ENCODE measurements at regions not wholly inside any gene's neighbourhood (a gene's known extent, or its start where the extent isn't known, plus 50 kb on each side); places are given as distances from the start of the nearest gene placed in this dataset.

DNA sequence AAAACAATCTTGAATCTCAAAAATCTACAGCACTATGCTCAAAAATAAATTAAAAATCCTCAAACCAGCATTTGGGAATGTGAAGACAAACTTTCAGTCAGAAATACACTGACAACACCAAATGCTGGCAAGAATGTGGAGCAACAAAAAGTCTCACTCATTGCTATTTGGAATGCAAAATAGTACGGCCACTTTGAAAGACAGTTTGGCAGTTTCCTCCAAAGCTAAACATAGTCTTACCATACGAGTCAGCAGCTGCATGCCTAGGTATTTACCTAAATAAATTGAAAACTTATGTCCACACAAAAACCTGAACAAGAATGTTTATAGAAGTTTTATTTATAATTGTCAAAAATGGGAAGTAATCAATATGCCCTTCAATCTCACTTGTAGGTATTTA, 904.2 kb upstream of the LRRC4C start:
- H3K36me3 ChIP-seq: no peaks in the 10 kb centered on the region

DNA sequence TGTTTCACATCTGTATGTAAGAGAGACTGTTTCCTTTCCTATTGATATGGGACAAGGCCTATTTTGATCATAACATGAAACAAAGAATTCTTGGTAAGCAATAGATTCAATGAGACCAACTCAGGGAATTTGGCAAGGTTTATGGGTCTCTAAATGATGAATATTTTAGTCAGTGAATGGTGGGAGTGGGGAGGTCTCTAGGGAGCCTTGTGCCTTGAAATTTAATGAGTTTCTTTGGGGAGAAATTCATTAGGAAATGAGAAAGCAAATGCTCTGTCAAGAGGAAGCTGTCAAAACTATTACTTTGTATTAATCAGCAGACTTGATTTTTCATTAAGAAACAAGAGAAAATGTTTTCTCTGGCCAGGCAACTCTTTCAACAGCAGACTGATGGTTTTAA, 921.7 kb upstream of the API5 start:
- Histone ChIP-seq H3K9me3 (no peaks in the 10 kb centered on the region), H3K4me3 (no peak overlapping the region), H3K27ac (no peak overlapping the region), H3K27me3 (no peaks in the 10 kb centered on the region), H3K4me1 (no peaks in the 10 kb centered on the region), H3K36me3 (no peaks in the 10 kb centered on the region)
- TF ChIP-seq, protein P1, sequence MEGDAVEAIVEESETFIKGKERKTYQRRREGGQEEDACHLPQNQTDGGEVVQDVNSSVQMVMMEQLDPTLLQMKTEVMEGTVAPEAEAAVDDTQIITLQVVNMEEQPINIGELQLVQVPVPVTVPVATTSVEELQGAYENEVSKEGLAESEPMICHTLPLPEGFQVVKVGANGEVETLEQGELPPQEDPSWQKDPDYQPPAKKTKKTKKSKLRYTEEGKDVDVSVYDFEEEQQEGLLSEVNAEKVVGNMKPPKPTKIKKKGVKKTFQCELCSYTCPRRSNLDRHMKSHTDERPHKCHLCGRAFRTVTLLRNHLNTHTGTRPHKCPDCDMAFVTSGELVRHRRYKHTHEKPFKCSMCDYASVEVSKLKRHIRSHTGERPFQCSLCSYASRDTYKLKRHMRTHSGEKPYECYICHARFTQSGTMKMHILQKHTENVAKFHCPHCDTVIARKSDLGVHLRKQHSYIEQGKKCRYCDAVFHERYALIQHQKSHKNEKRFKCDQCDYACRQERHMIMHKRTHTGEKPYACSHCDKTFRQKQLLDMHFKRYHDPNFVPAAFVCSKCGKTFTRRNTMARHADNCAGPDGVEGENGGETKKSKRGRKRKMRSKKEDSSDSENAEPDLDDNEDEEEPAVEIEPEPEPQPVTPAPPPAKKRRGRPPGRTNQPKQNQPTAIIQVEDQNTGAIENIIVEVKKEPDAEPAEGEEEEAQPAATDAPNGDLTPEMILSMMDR (IDR thresholded peaks at IDR 0.05): no peak
- TF ChIP-seq POLR2A (IDR thresholded peaks at IDR 0.05): no peak
- no peak for DNase-seq

More for the DNA sequence above, 904.2 kb upstream of the LRRC4C start:
- no peaks in the 10 kb centered on the region for H3K4me1 ChIP-seq
- no peaks in the 10 kb centered on the region for H3K9me3 ChIP-seq
- no peak overlapping the region for H3K27ac ChIP-seq
- no peak for TF ChIP-seq POLR2A (IDR thresholded peaks at IDR 0.05)
- TF ChIP-seq, protein P1 (IDR thresholded peaks at IDR 0.05): no peak
- DNase-seq: no peak
- no peaks in the 10 kb centered on the region for H3K27me3 ChIP-seq
- H3K4me3 ChIP-seq: no peak overlapping the region

DNA sequence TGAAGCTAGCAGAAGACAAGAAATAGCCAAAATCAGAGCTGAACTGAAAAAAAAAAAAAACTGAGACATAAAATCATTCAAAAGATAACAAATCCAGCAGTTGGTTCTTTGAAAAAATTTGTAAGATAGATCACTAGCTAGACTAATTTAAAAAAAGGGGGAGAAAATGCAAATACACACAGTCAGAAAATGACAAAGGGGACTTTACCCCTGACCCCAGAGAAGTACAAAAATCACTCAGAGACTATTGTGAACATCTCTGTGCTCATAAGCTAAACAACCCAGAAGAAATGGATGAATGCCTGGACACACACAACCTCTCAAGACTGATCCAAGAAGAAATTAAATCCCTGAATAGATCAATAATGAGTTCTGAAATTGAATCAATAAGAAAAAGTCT, 914.3 kb upstream of the API5 start:
- no peak overlapping the region for H3K4me3 ChIP-seq
- TF ChIP-seq, protein P1 (IDR thresholded peaks at IDR 0.05): no peak
- no peak for TF ChIP-seq POLR2A (IDR thresholded peaks at IDR 0.05)
- DNase-seq: no peak

DNA sequence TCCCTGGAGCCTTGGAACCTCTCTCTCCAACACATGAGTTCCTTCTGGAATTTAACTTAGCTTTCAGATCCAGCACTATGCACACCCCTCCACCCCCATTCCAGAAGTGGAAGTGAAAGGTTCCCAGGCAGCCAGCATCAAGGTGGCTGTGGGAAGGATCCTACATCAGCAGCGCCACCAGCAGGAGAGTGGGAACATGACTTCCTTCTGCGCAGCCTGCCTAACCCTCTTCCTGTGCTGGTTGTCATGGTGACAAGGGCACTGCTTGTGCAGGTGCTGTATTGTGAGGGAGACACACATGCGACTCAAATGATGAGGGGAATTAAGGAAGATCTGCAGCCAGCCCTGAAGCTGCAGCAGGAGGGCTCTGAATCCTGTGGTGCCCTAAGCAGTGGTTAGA, 904.5 kb upstream of the API5 start:
- Histone ChIP-seq H3K36me3 (no peaks in the 10 kb centered on the region), H3K9me3 (no peaks in the 10 kb centered on the region), H3K27ac (no peak overlapping the region), H3K4me3 (no peak overlapping the region), H3K27me3 (no peaks in the 10 kb centered on the region), H3K4me1 (no peaks in the 10 kb centered on the region)
- no peak for TF ChIP-seq POLR2A (IDR thresholded peaks at IDR 0.05)
- TF ChIP-seq, protein P1 (IDR thresholded peaks at IDR 0.05): peak in 2 of 6 experiments; percentile 14 to 17
- peak in 1 of 3 donors; percentile 48 for DNase-seq

More for the DNA sequence above, 914.3 kb upstream of the API5 start:
- no peaks in the 10 kb centered on the region for H3K27me3 ChIP-seq
- H3K4me1 ChIP-seq: no peaks in the 10 kb centered on the region
- no peak overlapping the region for H3K27ac ChIP-seq
- no peaks in the 10 kb centered on the region for H3K9me3 ChIP-seq
- no peaks in the 10 kb centered on the region for H3K36me3 ChIP-seq

DNA sequence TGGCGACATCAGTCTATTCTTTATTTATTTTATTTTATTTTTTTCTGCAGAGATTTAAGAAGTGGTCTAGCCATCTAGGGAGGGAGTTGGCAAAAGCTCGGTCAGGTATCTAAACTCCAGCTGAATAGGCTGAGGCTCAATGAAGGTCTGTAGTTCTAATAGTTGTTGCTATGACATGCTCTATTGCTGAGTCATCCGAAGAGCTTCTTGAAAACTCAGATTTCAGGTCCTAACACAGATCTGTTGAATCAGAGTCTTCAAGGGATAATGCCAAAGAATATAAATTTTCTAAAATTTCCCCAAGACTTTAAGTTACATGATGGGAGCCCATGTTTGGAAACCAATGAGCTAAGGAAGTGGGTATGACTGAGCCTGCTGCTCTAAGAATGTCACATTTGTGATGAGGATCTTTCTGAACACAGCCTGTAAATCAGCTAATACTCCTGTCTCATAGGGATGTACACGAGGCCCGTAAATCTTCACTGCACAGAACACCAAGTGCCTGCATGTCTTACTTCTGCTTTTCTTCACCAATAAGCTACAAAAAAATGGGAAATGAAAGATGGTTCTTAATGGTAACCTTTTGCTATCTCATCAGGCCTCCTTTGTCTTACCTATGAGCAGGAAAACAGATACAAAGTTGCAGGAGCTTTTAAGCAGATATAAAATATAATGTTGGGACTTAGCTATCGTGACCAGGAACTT, 901.4 kb upstream of the API5 start:
- H3K36me3 ChIP-seq: no peaks in the 10 kb centered on the region
- no peaks in the 10 kb centered on the region for H3K9me3 ChIP-seq
- TF ChIP-seq, protein P1 (IDR thresholded peaks at IDR 0.05): no peak
- no peak for TF ChIP-seq POLR2A (IDR thresholded peaks at IDR 0.05)
- no peak overlapping the region for H3K27ac ChIP-seq
- H3K4me1 ChIP-seq: no peaks in the 10 kb centered on the region
- H3K27me3 ChIP-seq: no peaks in the 10 kb centered on the region
- H3K4me3 ChIP-seq: no peak overlapping the region
- no peak for DNase-seq

Data from Peyer's patch (tissue), 4 donors.